ENCODE measurements at regions not wholly inside any gene's neighbourhood (a gene's known extent, or its start where the extent isn't known, plus 50 kb on each side); places are given as distances from the start of the nearest gene placed in this dataset.

DNA sequence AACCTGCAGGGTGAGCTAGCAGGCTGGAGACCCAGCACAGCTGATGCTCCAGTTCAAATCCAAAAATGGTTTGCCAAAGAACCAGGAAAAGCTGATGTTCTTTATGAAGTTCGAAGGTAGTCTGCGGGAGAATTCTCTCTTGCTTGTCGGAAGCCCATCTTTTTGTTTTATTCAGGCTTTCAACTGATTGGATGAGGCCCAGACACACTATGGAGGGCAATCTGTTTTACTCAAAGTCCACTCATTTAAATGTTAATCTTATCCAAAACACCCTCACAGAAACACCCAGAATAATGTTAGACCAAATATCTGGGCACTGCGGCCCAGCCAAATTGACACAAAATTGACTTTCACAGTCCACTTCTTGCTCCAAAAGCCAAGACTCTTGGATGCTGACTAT is 105.6 kb upstream of the PMEPA1 start:
- no peak for TF ChIP-seq CTCF (conservative IDR thresholded peaks at IDR 0.05)
- TF ChIP-seq ZFX (IDR thresholded peaks at IDR 0.05) = no peak
